ENCODE measurements at regions not wholly inside any gene's neighbourhood (a gene's known extent, or its start where the extent isn't known, plus 50 kb on each side); places are given as distances from the start of the nearest gene placed in this dataset.

- no peak for ATAC-seq (replicated peaks in 1 of 2)
- no peaks in the 10 kb centered on the region for H3K4me1 Mint-ChIP-seq (ENCODE audit: low read depth)
- H3K36me3 Mint-ChIP-seq (ENCODE audit: insufficient read depth in 2 of 2): no peaks in the 10 kb centered on the region
- no peaks in the 10 kb centered on the region for H3K27me3 Mint-ChIP-seq (ENCODE audit: low read depth)
- H3K4me3 Mint-ChIP-seq: no peak overlapping the region
- H3K9me3 Mint-ChIP-seq: no peaks in the 10 kb centered on the region
- no peak overlapping the region for H3K27ac Mint-ChIP-seq
- no peak for DNase-seq
Measured at GRCh38 chr20:3297079-3297378, 58.0 kb upstream of the SLC4A11 start.

- DNase-seq (no peak), ATAC-seq (replicated peaks in 1 of 2) (no peak)
- no peaks in the 10 kb centered on the region for H3K36me3 Mint-ChIP-seq (ENCODE audit: insufficient read depth in 2 of 2)
- H3K9me3 Mint-ChIP-seq: no peaks in the 10 kb centered on the region
- H3K27me3 Mint-ChIP-seq (ENCODE audit: low read depth): no peaks in the 10 kb centered on the region
- H3K4me3 Mint-ChIP-seq: no peak overlapping the region
- H3K27ac Mint-ChIP-seq: no peak overlapping the region
- no peaks in the 10 kb centered on the region for H3K4me1 Mint-ChIP-seq (ENCODE audit: low read depth)
Measured at GRCh38 chr20:3296261-3297078, 57.5 kb upstream of the SLC4A11 start.

Measured in activated T-cell treated with anti-CD3 and anti-CD28 coated beads, Interleukin-2, amount 50 U/mL, for 72 hours (primary cell).